HepG2 (cell line): ENCODE measurements at regions not wholly inside any gene's neighbourhood (a gene's known extent, or its start where the extent isn't known, plus 50 kb on each side); places are given as distances from the start of the nearest gene placed in this dataset.

ENCODE experiments used
- ATAC-seq: fragments of 200-7000 bp; cut with Tn5 transposase; 3 replicates; pipeline ENCODE4 v1.9.1; 2020; ENCODE audit warnings: mild to moderate bottlenecking, moderate library complexity
- BruUV-seq: library from RNA; stranded (reverse); fragments of 400-500 nt; replicated peaks from 2 replicates; lab custom pipeline; 2021; lab: Mats Ljungman, UMichigan
- CTCF ChIA-PET: fragments of 300-600 bp; formaldehyde crosslinking; extraction: SDS; loops from one replicate; lab custom pipeline; 2021; ENCODE audit warnings: low total read pairs, inconsistent platforms, low intra/inter-chr PET ratio; lab: Yijun Ruan, JAX
- POLR2A ChIA-PET: fragments of 350-600 bp; sonication (Branson Sonifier 250); formaldehyde crosslinking; loops from one replicate; lab custom pipeline; 2020; ENCODE audit warnings: antibody characterized with exemption, inconsistent platforms; lab: Yijun Ruan, JAX
- DNase-seq: peaks from one replicate; pipeline ENCODE4 v3.0.0-alpha.2; 2015; ENCODE audit warnings: low spot score
- FAIRE-seq: peaks from 3 replicates; lab custom pipeline; 2011; peaks lifted over from hg19 to GRCh38; lab: Jason Lieb, UNC
- H2AFZ ChIP-seq: one replicate; pipeline ENCODE4 v1.6.1; 2011; ENCODE audit warnings: low read length, inconsistent platforms
- H3K27ac ChIP-seq: fragments of 300-600 bp; 3 replicates; pipeline ENCODE4 v1.8.0; 2011; ENCODE audit warnings: mixed run types, mild to moderate bottlenecking, mixed read lengths, low read length, inconsistent platforms; ENCODE audit not compliant: insufficient read depth; ENCODE audit errors: extremely low read length
- H3K27me3 ChIP-seq, 2 experiments: fragments of 200-600 bp in 1 of 2; 2 replicates in 1 of 2; 3 replicates in 1 of 2; pipeline versions ENCODE4 v1.6.0 to v1.8.0; 2011; ENCODE audit warnings: low read length in 2 of 2, mild to moderate bottlenecking in 2 of 2, moderate library complexity in 2 of 2, inconsistent platforms in 1 of 2; ENCODE audit not compliant: insufficient read depth in 2 of 2, control insufficient read depth in 1 of 2
- H3K36me3 ChIP-seq, 2 experiments: fragments of 200-600 bp in 1 of 2; replicated peaks in 1 of 2; 2 replicates in 1 of 2; 3 replicates in 1 of 2; pipeline versions ENCODE4 v1.5.1 to v1.8.0; 2011; ENCODE audit warnings: low read length in 2 of 2, inconsistent platforms in 1 of 2; ENCODE audit not compliant: insufficient read depth in 2 of 2, control insufficient read depth in 1 of 2
- H3K4me1 ChIP-seq: 2 replicates; pipeline ENCODE4 v1.5.1; 2012; ENCODE audit warnings: low read length, inconsistent platforms; ENCODE audit not compliant: insufficient read depth
- H3K4me2 ChIP-seq: 2 replicates; pipeline ENCODE4 v1.6.0; 2011; ENCODE audit warnings: low read depth, low read length, inconsistent platforms
- H3K4me3 ChIP-seq, 3 experiments: fragments of 200-600 bp in 1 of 3; sonication (generic), shearing (Covaris generic) in 1 of 3; replicated peaks in 1 of 3; 2 replicates each; pipeline ENCODE4 v1.5.1; 2011 to 2016; ENCODE audit warnings: low read length in 3 of 3, inconsistent platforms in 2 of 3, low read depth in 2 of 3, mild to moderate bottlenecking in 2 of 3, control low read depth in 1 of 3, mixed read lengths in 1 of 3; ENCODE audit not compliant: insufficient read depth in 1 of 3
- H3K79me2 ChIP-seq: one replicate; pipeline ENCODE4 v1.6.1; 2011; ENCODE audit warnings: low read length, inconsistent platforms; ENCODE audit not compliant: insufficient read depth
- H3K9ac ChIP-seq: 2 replicates; pipeline ENCODE4 v1.6.0; 2011; ENCODE audit warnings: mild to moderate bottlenecking, low read depth, low read length, inconsistent platforms; ENCODE audit not compliant: insufficient read depth
- H3K9me3 ChIP-seq: 2 replicates; pipeline ENCODE4 v1.5.1; 2012; ENCODE audit warnings: mild to moderate bottlenecking, low read length
- H4K20me1 ChIP-seq: 2 replicates; pipeline ENCODE4 v1.6.0; 2011; ENCODE audit warnings: inconsistent platforms, mild to moderate bottlenecking, low read length, moderate library complexity; ENCODE audit not compliant: insufficient read depth
- CCAR2 ChIP-seq: fragments of 200-400 bp; formaldehyde crosslinking; optimal IDR thresholded peaks from 2 replicates; pipeline ENCODE3; 2018; ENCODE audit warnings: low read depth, mild to moderate bottlenecking, low read length, moderate library complexity
- GATAD2A ChIP-seq: IDR thresholded peaks from 2 replicates; pipeline ENCODE4 v1.6.1; 2016
- HCFC1 ChIP-seq: fragments of 150-350 bp; IDR thresholded peaks from 2 replicates; pipeline ENCODE4 v1.6.1; 2014; ENCODE audit warnings: low read depth, low read length
- HDAC2 ChIP-seq: sonication (generic); formaldehyde crosslinking; IDR thresholded peaks from 2 replicates; pipeline ENCODE4 v1.4.0; 2020; ENCODE audit warnings: missing genetic modification reagents
- JDP2 ChIP-seq: sonication (generic); formaldehyde crosslinking; IDR thresholded peaks from 2 replicates; pipeline ENCODE4 v1.8.1; 2022; ENCODE audit warnings: missing genetic modification reagents, borderline replicate concordance
- MEIS2 ChIP-seq: sonication (generic); formaldehyde crosslinking; IDR thresholded peaks from 2 replicates; pipeline ENCODE4 v1.9.0; 2021; ENCODE audit warnings: mild to moderate bottlenecking, missing genetic modification reagents
- MXI1 ChIP-seq: IDR thresholded peaks from 3 replicates; pipeline ENCODE4 v1.6.1; 2012; ENCODE audit warnings: low read depth, low read length, inconsistent platforms, borderline replicate concordance
- NR1H2 ChIP-seq: sonication (generic); formaldehyde crosslinking; IDR thresholded peaks from 2 replicates; pipeline ENCODE4 v1.8.1; 2022; ENCODE audit warnings: low read depth, missing genetic modification reagents, borderline replicate concordance
- PTBP1 ChIP-seq: fragments of 200-400 bp; formaldehyde crosslinking; IDR thresholded peaks from 2 replicates; pipeline ENCODE4 v1.6.1; 2018; ENCODE audit warnings: low read length, low read depth; ENCODE audit not compliant: poor library complexity, severe bottlenecking
- RAD51 ChIP-seq: fragments of 450-650 bp; IDR thresholded peaks from 2 replicates; pipeline ENCODE4 v1.6.1; 2016; ENCODE audit warnings: borderline replicate concordance
- TCF7 ChIP-seq: sonication (generic); IDR thresholded peaks from 2 replicates; pipeline ENCODE4 v1.6.1; 2016; ENCODE audit warnings: antibody characterized with exemption, low read depth
- ZFP36 ChIP-seq: fragments of 150-350 bp; IDR thresholded peaks from 2 replicates; pipeline ENCODE4 v1.6.1; 2018; ENCODE audit warnings: borderline replicate concordance, low read length, low read depth; ENCODE audit not compliant: partially characterized antibody
- ZFP36L2 ChIP-seq: sonication (generic); formaldehyde crosslinking; IDR thresholded peaks from 2 replicates; pipeline ENCODE4 v1.4.0; 2020; ENCODE audit warnings: missing genetic modification reagents
- ZNF205 ChIP-seq: IDR thresholded peaks from 2 replicates; pipeline ENCODE4 v1.6.1; 2018; ENCODE audit warnings: missing biosample characterization, missing genetic modification reagents
- ZNF446 ChIP-seq: sonication (generic); formaldehyde crosslinking; IDR thresholded peaks from 2 replicates; pipeline ENCODE4 v1.5.0; 2020; ENCODE audit warnings: mild to moderate bottlenecking, missing genetic modification reagents
- WGBS: methylation state at CpG from one replicate; pipeline ENCODE4 v1.1.6; 2017; ENCODE audit warnings: low lambda C conversion rate; 5-methylcytosine and 5-hydroxymethylcytosine counted together
- in situ Hi-C: cut with HindIII; loops from 2 replicates; pipeline ENCODE4 v1.10.0; 2017; ENCODE audit warnings: low pct_unique_long_range_greater_than_20kb; ENCODE audit not compliant: extremely low pct_ligation_motif_present
- intact Hi-C: fragments of 100-400 bp; cut with micrococcal nuclease; formaldehyde crosslinking; loops from one replicate; pipeline ENCODE4 v1.10.0; 2022; ENCODE audit not compliant: unreplicated experiment
- TF ChIP-seq, protein P1 (sequence below): sonication (generic); formaldehyde crosslinking; IDR thresholded peaks from 2 replicates; pipeline ENCODE4 v1.4.0; 2020; ENCODE audit warnings: missing genetic modification reagents
- TF ChIP-seq, protein P2 (sequence below): sonication (generic); formaldehyde crosslinking; IDR thresholded peaks from 2 replicates; pipeline ENCODE4 v1.8.0; 2022; ENCODE audit warnings: mild to moderate bottlenecking, missing genetic modification reagents, borderline replicate concordance

DNA sequence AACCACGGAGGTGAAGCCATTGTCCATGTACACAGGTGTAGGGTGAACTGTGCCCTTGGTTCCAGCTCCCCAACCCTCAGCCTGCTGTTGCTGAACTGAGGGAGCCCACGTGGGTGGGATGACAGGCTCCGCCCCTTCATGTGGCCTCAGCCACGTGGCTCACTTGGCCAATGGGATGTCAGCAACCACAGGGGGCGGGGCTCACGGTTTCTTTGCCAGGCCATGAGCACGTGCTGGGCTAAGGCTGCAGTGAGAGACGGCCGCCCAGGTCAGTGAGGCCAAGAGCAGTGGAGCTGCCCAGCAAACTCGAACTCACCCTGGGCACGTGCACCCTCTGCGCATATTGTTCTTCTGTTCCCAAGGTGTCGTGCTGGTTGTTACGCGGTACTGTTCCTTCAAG, 282.6 kb downstream of the IRF8 start (continued):
- TF ChIP-seq ZNF446 (CRISPR knock-in tag) (no peak), TCF7 (no peak)
- TF ChIP-seq, all 625 proteins: peak for 1

DNA sequence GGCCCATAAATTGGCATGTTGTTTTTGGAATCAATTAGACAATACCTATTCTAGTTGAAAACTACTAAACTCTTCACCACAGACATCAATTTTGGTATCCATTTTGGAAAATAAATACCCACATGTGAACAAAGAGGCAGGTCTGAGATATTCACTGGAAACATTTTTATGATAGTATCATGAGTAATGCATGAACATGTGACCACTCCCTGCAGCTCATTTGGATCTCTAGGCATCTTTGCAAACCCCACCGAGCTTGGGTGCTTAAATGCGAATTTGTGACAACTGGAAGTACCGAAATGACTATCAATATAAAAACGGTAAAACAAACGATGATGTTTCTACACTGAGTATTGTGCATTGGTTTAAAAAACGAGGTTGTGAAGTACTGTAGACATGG, 285.2 kb downstream of the IRF8 start:
- FAIRE-seq (no peak), ATAC-seq (no peak), DNase-seq (no peak)
- CTCF ChIA-PET, result no interaction called here
- TF ChIP-seq NR1H2 (CRISPR knock-in tag), result no peak
- TF ChIP-seq, protein P1, sequence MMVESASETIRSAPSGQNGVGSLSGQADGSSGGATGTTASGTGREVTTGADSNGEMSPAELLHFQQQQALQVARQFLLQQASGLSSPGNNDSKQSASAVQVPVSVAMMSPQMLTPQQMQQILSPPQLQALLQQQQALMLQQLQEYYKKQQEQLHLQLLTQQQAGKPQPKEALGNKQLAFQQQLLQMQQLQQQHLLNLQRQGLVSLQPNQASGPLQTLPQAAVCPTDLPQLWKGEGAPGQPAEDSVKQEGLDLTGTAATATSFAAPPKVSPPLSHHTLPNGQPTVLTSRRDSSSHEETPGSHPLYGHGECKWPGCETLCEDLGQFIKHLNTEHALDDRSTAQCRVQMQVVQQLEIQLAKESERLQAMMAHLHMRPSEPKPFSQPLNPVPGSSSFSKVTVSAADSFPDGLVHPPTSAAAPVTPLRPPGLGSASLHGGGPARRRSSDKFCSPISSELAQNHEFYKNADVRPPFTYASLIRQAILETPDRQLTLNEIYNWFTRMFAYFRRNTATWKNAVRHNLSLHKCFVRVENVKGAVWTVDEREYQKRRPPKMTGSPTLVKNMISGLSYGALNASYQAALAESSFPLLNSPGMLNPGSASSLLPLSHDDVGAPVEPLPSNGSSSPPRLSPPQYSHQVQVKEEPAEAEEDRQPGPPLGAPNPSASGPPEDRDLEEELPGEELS, result no peak
- TF ChIP-seq HCFC1, result no peak
- TF ChIP-seq ZFP36L2 (CRISPR knock-in tag), result no peak
- no peak for TF ChIP-seq GATAD2A (CRISPR knock-in tag)
- TF ChIP-seq ZFP36, result no peak
- TF ChIP-seq HDAC2 (CRISPR knock-in tag), result no peak
- TF ChIP-seq RAD51, result no peak
- TF ChIP-seq JDP2 (CRISPR knock-in tag), result no peak
- TF ChIP-seq ZNF205, result no peak
- no peak for TF ChIP-seq PTBP1
- no peak for TF ChIP-seq MXI1
- no peak for TF ChIP-seq CCAR2
- TF ChIP-seq MEIS2 (CRISPR knock-in tag), result no peak
- TF ChIP-seq, protein P2, sequence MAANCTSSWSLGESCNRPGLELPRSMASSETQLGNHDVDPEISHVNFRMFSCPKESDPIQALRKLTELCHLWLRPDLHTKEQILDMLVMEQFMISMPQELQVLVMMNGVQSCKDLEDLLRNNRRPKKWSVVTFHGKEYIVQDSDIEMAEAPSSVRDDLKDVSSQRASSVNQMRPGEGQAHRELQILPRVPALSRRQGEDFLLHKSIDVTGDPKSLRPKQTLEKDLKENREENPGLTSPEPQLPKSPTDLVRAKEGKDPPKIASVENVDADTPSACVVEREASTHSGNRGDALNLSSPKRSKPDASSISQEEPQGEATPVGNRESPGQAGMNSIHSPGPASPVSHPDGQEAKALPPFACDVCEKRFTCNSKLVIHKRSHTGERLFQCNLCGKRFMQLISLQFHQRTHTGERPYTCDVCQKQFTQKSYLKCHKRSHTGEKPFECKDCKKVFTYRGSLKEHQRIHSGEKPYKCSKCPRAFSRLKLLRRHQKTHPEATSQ, result no peak
- H3K36me3 ChIP-seq, result no peaks in the 10 kb centered on the region
- under 1% methylated on average over 6 of the region's 6 CpGs for WGBS
- intact Hi-C loops, result no loop called here
- in situ Hi-C loops, result no loop called here
- no peak overlapping the region for H3K9ac ChIP-seq
- no peaks in the 10 kb centered on the region for H3K9me3 ChIP-seq
- no peak overlapping the region for H3K27ac ChIP-seq
- H3K79me2 ChIP-seq, result no peaks in the 10 kb centered on the region
- no peaks in the 10 kb centered on the region for H3K4me1 ChIP-seq
- POLR2A ChIA-PET, result no interaction called here
- H2AFZ ChIP-seq, result no peak overlapping the region
- no peaks in the 10 kb centered on the region for H4K20me1 ChIP-seq
- no TSS peak for BruUV-seq
- H3K27me3 ChIP-seq, result peaks cover 0 to 30% of the 10 kb centered on the region in 2 experiments; a peak in 3 of 5 replicates
- no peak overlapping the region for H3K4me3 ChIP-seq
- H3K4me2 ChIP-seq, result no peak overlapping the region
